Upper lobe of left lung (tissue), 4 donors: ENCODE measurements at regions not wholly inside any gene's neighbourhood (a gene's known extent, or its start where the extent isn't known, plus 50 kb on each side); places are given as distances from the start of the nearest gene placed in this dataset.
"Not testable (repeated sequence)": the region's sequence is repeated elsewhere in the genome, so short reads cannot be mapped to it uniquely, and the experiment has no call there.

Experiments used
- CTCF ChIP-seq, 6 experiments: fragments of 450-650 bp in 4 of 6; fragments of 200-600 bp in 2 of 6; sonication (generic) in 2 of 6; IDR thresholded peaks; one replicate each; pipeline ENCODE4 v1.5.1; 2016 to 2019; ENCODE audit warnings: antibody characterized with exemption in 6 of 6
- EP300 ChIP-seq, 4 donors: sonication (generic); formaldehyde crosslinking; IDR thresholded peaks; one replicate each; pipeline ENCODE4 v1.5.1; 2017; ENCODE audit warnings: antibody characterized with exemption in 4 of 4, control low read depth in 2 of 4
- POLR2A ChIP-seq, 4 donors: fragments of 450-650 bp; IDR thresholded peaks; one replicate each; pipeline ENCODE4 v1.5.1; 2016 to 2017; ENCODE audit warnings: antibody characterized with exemption in 4 of 4, mild to moderate bottlenecking in 2 of 4
- POLR2AphosphoS5 ChIP-seq, 2 donors: sonication (generic); formaldehyde crosslinking; IDR thresholded peaks; one replicate each; pipeline ENCODE4 v1.5.1; 2017; ENCODE audit warnings: antibody characterized with exemption in 2 of 2

DNA sequence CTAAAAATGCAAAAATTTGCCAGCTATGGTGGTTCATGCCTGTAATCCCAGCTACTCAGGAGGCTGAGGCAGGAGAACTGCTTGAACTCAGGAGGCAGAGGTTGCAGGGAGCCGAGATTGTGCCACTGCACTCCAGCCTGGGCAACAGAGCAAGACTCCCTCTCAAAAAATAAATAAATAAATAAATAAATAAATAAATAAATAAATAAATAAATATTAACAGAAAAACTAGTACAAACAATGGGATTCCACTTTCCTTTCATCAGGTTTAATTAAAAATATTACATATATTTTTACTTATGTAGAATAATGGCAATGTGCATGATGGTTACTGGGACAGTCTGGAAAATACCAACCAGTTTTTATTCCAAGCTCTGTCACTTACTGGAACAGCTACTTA is 897.5 kb downstream of the PLOD2 start:
- TF ChIP-seq POLR2A, CTCF, EP300, POLR2AphosphoS5 (IDR thresholded peaks at IDR 0.05): not testable (repeated sequence)
